Stomach (tissue), 8 donors: ENCODE measurements at regions not wholly inside any gene's neighbourhood (a gene's known extent, or its start where the extent isn't known, plus 50 kb on each side); places are given as distances from the start of the nearest gene placed in this dataset.

Experiments used
- DNase-seq, 2 donors: peaks; one replicate each; pipeline versions ENCODE4 v3.0.0 to v3.0.0-alpha.2; 2013 to 2019
- H3K27ac ChIP-seq, 5 donors: fragments of 200-600 bp in 4 of 5; sonication (generic) in 4 of 5; one replicate each; pipeline ENCODE4 v1.5.1; 2013 to 2019; ENCODE audit warnings: mild to moderate bottlenecking in 1 of 5, moderate library complexity in 1 of 5
- H3K27me3 ChIP-seq, 3 donors: fragments of 200-600 bp; sonication (generic); one replicate each; pipeline ENCODE4 v1.5.1; 2017 to 2019; ENCODE audit warnings: mixed run types in 1 of 3
- H3K36me3 ChIP-seq, 4 donors: fragments of 200-600 bp; sonication (generic); 1 replicate in 3 of 4; 2 replicates in 1 of 4; pipeline ENCODE4 v1.5.1; 2016 to 2019
- H3K4me1 ChIP-seq, 4 donors: fragments of 200-600 bp; sonication (generic); one replicate each; pipeline ENCODE4 v1.5.1; 2016 to 2019
- H3K4me3 ChIP-seq, 4 donors: fragments of 200-600 bp; sonication (generic) in 3 of 4; one replicate each; pipeline ENCODE4 v1.5.1; 2016 to 2019; ENCODE audit warnings: mild to moderate bottlenecking in 1 of 4
- H3K9me3 ChIP-seq, 4 donors: fragments of 200-600 bp; sonication (generic); one replicate each; pipeline ENCODE4 v1.5.1; 2016 to 2019
- CTCF ChIP-seq, 7 experiments: fragments of 450-650 bp in 4 of 7; fragments of 200-600 bp in 3 of 7; sonication (generic) in 3 of 7; IDR thresholded peaks; one replicate each; pipeline ENCODE4 v1.5.1; 2016 to 2019; ENCODE audit warnings: antibody characterized with exemption in 7 of 7, control low read depth in 2 of 7, mild to moderate bottlenecking in 1 of 7
- EP300 ChIP-seq: sonication (generic); formaldehyde crosslinking; IDR thresholded peaks from one replicate; pipeline ENCODE4 v1.6.1; 2017; ENCODE audit warnings: antibody characterized with exemption
- POLR2A ChIP-seq, 4 donors: fragments of 450-650 bp; IDR thresholded peaks; one replicate each; pipeline ENCODE4 v1.6.1; 2016; ENCODE audit warnings: antibody characterized with exemption in 4 of 4, control low read depth in 2 of 4, mild to moderate bottlenecking in 1 of 4, moderate library complexity in 1 of 4
- POLR2AphosphoS5 ChIP-seq, 3 donors: sonication (generic); formaldehyde crosslinking; IDR thresholded peaks; one replicate each; pipeline ENCODE4 v1.6.1; 2016; ENCODE audit warnings: antibody characterized with exemption in 3 of 3
- WGBS, 5 donors: extraction: QIAGEN DNeasy Blood & Tissue Kit in 3 of 5; methylation state at CpG; one replicate each; pipeline versions ENCODE4 v1.1.5 to v1.1.7; 2013 to 2018; 5-methylcytosine and 5-hydroxymethylcytosine counted together
- intact Hi-C: fragments of 100-400 bp; cut with DNase I; formaldehyde crosslinking; loops from one replicate; pipeline ENCODE4 v1.15.1; 2023; ENCODE audit warnings: low total_unique reads
- donor health status: healthy with polysubstance abuse.
- donor health status: Bipolar disorder and iron deficiency.
- donor health status: healthy.

GRCh38 chr5:163794993-163795392 is 289.6 kb downstream of the MAT2B start:
- no peaks in the 10 kb centered on the region for H3K36me3 ChIP-seq
- TF ChIP-seq POLR2A (IDR thresholded peaks at IDR 0.05) (no peak), POLR2AphosphoS5 (IDR thresholded peaks at IDR 0.05) (no peak), CTCF (IDR thresholded peaks at IDR 0.05) (no peak), EP300 (no peak)
- no peaks in the 10 kb centered on the region for H3K4me1 ChIP-seq
- no peaks in the 10 kb centered on the region for H3K27me3 ChIP-seq
- intact Hi-C loops = no loop called here
- no peak for DNase-seq
- no peak overlapping the region for H3K27ac ChIP-seq
- WGBS, 5 donors = 89 to 94% (median 92%) methylated on average over 2 of the region's 2 CpGs
- H3K9me3 ChIP-seq = no peaks in the 10 kb centered on the region
- no peak overlapping the region for H3K4me3 ChIP-seq

- no peak overlapping the region for H3K4me3 ChIP-seq
- WGBS, 5 donors = 34 to 62% (median 49%) methylated on average over 2 of the region's 2 CpGs
- no peaks in the 10 kb centered on the region for H3K4me1 ChIP-seq
- no peak for DNase-seq
- no peaks in the 10 kb centered on the region for H3K27me3 ChIP-seq
- TF ChIP-seq POLR2AphosphoS5 (IDR thresholded peaks at IDR 0.05) (no peak), CTCF (IDR thresholded peaks at IDR 0.05) (no peak), POLR2A (IDR thresholded peaks at IDR 0.05) (no peak), EP300 (no peak)
- no peaks in the 10 kb centered on the region for H3K9me3 ChIP-seq
- H3K36me3 ChIP-seq = no peaks in the 10 kb centered on the region
- intact Hi-C loops = no loop called here
- no peak overlapping the region for H3K27ac ChIP-seq
Measured at GRCh38 chr5:163807781-163808180, 302.4 kb downstream of the MAT2B start.

GRCh38 chr5:163809473-163809872 is 304.1 kb downstream of the MAT2B start:
- TF ChIP-seq CTCF (IDR thresholded peaks at IDR 0.05) (no peak), POLR2A (IDR thresholded peaks at IDR 0.05) (no peak), POLR2AphosphoS5 (IDR thresholded peaks at IDR 0.05) (no peak), EP300 (no peak)
- H3K4me3 ChIP-seq = no peak overlapping the region
- H3K9me3 ChIP-seq = no peaks in the 10 kb centered on the region
- no peaks in the 10 kb centered on the region for H3K27me3 ChIP-seq
- intact Hi-C loops = no loop called here
- no peak for DNase-seq
- H3K27ac ChIP-seq = no peak overlapping the region
- no peaks in the 10 kb centered on the region for H3K4me1 ChIP-seq
- WGBS, 5 donors = 52 to 76% (median 59%) methylated on average over 5 of the region's 5 CpGs
- no peaks in the 10 kb centered on the region for H3K36me3 ChIP-seq

- no peaks in the 10 kb centered on the region for H3K27me3 ChIP-seq
- no peak overlapping the region for H3K27ac ChIP-seq
- no peak for DNase-seq
- TF ChIP-seq EP300 (no peak), POLR2AphosphoS5 (IDR thresholded peaks at IDR 0.05) (no peak), POLR2A (IDR thresholded peaks at IDR 0.05) (no peak), CTCF (IDR thresholded peaks at IDR 0.05) (no peak)
- 53 to 66% (median 61%) methylated on average over 5 of the region's 5 CpGs for whole genome bisulfite sequencing, 5 donors
- intact Hi-C loops = no loop called here
- peaks cover 0 to 7% (median 4%) of the 10 kb centered on the region in 4 donors for H3K9me3 ChIP-seq
- H3K4me1 ChIP-seq = no peaks in the 10 kb centered on the region
- H3K36me3 ChIP-seq = no peaks in the 10 kb centered on the region
- no peak overlapping the region for H3K4me3 ChIP-seq
Measured at GRCh38 chr5:163813900-163814299, 308.5 kb downstream of the MAT2B start.
